ENCODE measurements at regions not wholly inside any gene's neighbourhood (a gene's known extent, or its start where the extent isn't known, plus 50 kb on each side); places are given as distances from the start of the nearest gene placed in this dataset.
"Not testable (repeated sequence)": the region's sequence is repeated elsewhere in the genome, so short reads cannot be mapped to it uniquely, and the experiment has no call there.

GRCh38 chr3:144652573-144652972, 681.0 kb downstream of the DIPK2A start:
- no peak for DNase-seq

- DNase-seq: no peak
These were observed 683.8 kb downstream of the DIPK2A start for GRCh38 chr3:144655423-144655822.

DNA sequence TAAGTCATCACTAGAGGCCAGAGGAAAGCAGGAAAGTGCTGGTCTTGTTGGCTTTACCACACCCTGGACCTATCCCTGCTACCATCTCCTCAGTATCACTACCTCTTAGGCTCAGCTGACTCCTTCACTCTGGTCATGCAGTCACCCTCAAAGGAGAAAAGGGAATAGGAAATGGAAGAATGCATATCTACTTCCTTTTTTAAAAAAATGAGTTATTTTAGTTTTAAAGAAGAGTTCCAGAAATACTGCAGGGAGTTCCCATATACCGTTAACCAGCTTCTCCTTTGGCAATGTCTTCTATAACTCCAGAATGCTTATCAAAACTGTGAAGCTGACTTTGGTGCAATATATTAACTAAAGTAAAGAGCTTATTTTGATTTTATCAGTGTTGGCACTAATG, 688.6 kb downstream of the DIPK2A start:
- DNase-seq: no peak

DNA sequence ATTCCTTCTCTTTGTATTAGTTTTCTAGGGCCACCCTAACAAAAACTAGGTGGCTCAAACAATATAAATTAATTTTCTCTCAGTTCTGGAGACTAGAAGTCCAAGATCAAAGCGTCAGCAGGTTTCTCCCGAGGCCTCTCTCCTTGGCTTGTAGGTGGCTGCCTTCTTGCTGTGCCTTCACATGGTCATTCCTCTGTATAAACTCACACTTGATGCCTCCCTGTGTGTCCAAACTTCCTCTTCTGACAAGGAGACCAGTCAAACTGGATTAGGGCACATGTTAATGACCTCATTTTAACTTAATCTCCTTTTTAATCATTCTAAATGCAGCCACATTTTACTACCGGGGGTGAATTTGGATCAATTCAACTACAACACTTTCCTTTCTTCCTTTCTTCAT, 691.1 kb downstream of the DIPK2A start:
- no peak for DNase-seq

DNA sequence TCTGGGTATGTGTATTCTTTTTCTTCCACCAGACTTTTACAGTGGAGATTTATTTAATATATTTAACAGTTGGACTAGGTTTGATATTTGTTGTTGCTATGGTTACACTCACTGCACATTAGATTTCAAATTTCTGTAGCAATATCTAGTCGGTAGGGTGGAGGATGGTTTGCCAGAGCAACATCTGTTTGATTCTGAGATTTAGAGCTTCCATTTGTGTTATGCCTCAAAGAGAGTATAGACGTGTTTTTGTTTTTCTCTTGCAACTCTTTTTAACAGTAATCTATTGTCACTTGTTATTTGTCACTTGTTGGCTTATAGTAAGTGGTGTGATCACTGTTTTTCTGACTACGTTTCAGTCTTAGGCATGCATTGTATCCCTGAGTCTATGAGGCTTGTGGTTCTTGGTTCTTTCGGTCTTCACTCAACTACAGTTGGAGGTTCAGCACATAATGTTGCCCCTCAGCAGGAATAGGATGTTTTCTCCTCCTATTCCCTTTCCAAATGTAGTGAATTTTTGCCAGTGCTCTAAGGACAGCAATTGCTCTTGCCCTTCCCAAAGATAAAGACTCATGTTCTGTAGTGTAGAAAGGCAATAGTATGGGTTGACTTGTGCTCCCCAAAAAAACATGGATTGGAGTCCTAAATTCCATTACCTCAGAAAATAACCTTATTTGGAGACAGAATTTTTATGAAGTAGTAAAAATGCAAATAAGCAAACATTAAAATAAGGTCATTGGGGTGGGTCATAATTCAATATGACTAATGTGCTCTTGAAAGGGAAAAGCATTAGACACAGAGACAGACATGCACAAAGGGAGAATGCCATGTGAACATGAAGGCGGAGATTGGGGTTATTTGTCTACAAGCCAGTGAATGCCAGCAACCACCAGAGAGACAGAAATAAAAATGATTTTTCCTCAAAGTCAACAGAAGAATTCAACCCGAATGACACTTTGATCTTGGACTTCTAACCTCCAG, 692.1 kb downstream of the DIPK2A start:
- DNase-seq: no peak

- no peak for DNase-seq
These were observed 694.0 kb downstream of the DIPK2A start for GRCh38 chr3:144665567-144666053.

DNA sequence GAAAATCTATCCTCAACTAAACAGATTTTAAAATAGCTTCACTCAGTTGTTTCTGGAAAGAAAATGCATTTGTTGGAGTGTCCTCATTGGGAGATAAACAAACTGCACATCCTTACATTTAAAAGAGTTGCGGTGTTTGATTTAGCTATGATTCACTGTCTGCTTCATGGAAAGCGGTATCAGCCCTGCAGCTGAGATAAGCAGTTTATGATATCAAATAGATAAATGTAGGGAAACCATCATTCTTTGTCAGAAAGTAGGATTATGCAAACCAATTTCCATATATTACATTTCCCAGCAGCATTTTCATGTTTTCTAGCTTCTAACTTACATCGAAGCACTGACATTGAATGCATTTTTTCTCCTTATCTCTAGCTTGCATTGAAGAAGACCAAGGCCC, 698.9 kb downstream of the DIPK2A start:
- DNase-seq: no peak

GRCh38 chr3:144677103-144677502, 705.5 kb downstream of the DIPK2A start:
- no peak for DNase-seq

- no peak for DNase-seq
These were observed 711.4 kb downstream of the DIPK2A start for GRCh38 chr3:144683065-144683464.

GRCh38 chr3:144687862-144688261, 716.2 kb downstream of the DIPK2A start:
- DNase-seq: no peak

GRCh38 chr3:144692488-144692887, 720.9 kb downstream of the DIPK2A start:
- no peak for DNase-seq

- no peak for DNase-seq
These were observed 736.8 kb downstream of the DIPK2A start for GRCh38 chr3:144708437-144708836.

GRCh38 chr3:144737281-144737680, 765.7 kb downstream of the DIPK2A start:
- no peak for DNase-seq

- no peak for DNase-seq
These were observed 771.6 kb downstream of the DIPK2A start for GRCh38 chr3:144743225-144743668.

DNA sequence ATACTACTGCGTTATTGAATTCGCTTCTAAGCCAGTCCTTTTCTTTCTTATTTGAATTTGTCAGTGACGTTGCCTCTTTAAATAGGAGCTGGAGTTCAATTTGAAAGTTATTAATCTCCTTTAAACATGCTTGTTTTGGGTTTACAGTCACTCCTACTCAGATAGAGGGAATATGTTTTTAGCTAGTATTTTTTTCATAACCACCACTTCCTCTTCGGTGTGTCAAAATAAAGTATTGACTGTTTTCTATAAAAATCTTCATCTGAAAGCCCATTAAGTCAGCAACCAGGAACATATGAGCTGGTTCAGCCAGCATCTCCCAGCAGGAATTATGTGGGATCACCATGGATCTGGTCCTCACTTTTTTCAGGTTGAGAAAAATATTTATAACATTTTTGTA, 772.9 kb downstream of the DIPK2A start:
- no peak for DNase-seq

GRCh38 chr3:144746631-144747030, 775.0 kb downstream of the DIPK2A start:
- DNase-seq: no peak

DNA sequence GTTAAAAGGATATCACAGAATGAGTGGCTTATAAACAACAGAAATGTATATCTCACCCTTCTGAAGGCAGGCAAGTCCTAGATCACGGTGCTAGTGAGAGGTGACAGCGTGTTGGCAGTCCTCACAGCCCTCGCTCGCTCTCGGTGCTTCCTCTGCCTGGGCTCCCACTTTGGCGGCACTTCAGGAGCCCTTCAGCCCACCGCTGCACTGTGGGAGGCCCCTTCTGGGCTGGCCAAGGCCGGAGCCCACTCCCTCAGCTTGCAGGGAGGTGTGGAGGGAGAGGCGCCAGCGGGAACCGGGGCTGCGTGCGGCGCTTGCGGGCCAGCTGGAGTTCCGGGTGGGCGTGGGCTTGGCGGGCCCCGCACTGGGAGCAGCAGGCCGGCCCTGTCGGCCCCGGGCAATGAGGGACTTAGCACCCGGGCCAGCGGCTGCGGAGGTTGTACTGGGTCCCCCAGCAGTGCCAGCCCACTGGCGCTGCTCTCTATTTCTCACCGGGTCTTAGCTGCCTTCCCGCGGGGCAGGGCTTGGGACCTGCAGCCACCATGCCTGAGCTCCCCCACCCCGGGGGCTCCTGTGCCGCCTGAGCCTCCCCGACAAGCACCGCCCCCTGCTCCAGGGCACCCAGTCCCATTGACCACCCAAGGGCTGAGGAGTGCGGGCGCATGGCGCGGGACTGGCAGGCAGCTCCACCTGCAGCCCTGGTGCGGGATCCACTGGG, 778.1 kb downstream of the DIPK2A start:
- not testable (repeated sequence) for DNase-seq

DNA sequence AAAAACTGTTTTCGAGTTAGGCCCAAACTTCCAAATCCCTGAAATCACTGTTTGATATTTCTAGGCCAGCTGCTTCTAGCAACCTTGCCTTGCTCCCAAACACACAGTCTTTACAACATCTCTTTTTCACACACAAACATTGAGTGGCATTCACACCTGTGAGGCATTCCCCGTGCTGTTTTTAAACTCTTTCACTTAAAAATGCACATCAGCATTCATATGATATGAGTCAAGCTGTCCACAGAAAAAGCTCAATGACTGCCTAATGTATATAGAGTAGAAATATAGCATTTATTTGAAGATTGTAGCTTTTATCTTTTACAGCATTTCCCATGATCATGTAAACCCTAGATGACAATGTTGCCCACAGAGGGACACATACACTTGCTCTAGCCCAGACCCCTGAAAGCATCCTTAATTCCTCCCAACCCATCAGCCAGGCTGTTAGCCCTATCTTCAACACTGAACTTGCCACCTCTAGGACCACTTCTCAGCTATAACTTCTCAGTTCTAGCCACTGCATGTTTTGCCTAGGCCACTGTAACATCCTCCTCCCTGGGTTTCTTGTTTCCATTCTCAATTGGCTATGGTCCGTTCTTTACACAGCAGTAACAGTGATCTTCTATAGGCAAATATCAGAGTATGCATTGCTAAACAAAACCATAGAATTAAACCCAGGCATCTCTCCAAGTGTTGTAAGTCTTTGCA, 782.6 kb downstream of the DIPK2A start:
- no peak for DNase-seq

GRCh38 chr3:144756704-144757440, 785.2 kb downstream of the DIPK2A start:
- no peak for DNase-seq

- DNase-seq: no peak
These were observed 789.2 kb downstream of the DIPK2A start for GRCh38 chr3:144760831-144761230.

DNA sequence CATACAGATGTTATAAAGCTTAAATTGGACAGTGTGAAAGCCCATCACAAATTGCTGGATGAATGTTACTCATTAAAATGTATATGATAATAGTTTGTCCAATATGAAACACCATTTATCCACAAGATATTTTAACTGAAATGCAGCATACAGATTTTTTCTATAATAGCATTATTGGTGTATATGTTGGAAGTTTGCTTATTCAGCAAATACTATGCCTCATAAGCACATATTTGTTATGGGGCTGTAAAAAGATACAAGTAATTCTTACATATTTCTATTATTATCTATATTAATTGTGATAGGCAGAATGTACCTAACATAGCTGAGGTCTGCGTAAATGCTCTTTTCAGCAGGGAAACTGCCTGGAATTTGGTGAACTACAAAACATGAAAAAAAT, 790.5 kb downstream of the DIPK2A start:
- DNase-seq: no peak

DNA sequence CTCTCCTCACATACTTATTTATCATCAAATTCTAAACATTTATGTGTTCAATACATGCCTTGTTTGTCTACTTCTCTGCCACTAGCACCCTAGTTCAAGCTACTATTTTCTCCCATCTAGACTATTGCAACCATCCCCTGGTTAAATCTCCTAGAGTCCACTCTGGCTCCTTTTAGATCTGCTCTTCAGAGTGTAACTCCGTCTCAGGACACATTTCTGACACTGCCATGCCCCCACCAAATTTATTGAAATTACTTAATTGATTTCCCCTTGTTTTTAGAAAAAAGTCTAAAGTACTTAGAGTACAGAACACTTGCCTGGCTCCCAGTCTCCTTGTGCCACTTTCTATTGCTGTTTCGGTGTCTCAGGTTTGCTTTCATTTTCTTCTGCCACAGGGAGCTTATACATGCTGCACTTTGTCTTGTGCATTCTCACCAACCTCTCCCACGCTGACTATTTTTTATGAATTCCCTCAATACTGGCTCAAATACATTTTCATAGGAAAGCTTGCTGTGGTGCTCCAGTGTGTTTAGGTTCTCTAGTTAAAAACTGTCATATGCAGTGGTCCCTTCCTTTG, 792.3 kb downstream of the DIPK2A start:
- DNase-seq: no peak

Data from activated CD4-positive, alpha-beta T cell treated with anti-CD3 and anti-CD28 coated beads, Interleukin-2, Interleukin-6, amounts not matched to agents 100 ng/mL and 50 ng/mL, durations not matched to agents 16 hours and 8 hours (primary cell).